Activated CD4-positive, alpha-beta T cell treated with anti-CD3 and anti-CD28 coated beads for 4 hours (primary cell): ENCODE measurements at regions not wholly inside any gene's neighbourhood (a gene's known extent, or its start where the extent isn't known, plus 50 kb on each side); places are given as distances from the start of the nearest gene placed in this dataset.

Source experiments
- DNase-seq, 2 donors: peaks; one replicate each; pipeline ENCODE4 v3.0.0-alpha.2; 2020

- DNase-seq = no peak
Observed at GRCh38 chr7:118028226-118028625, 155.0 kb upstream of the CTTNBP2 start.

GRCh38 chr7:118029826-118030422, 154.0 kb upstream of the LSM8 start:
- no peak for DNase-seq

- DNase-seq = no peak
Observed at GRCh38 chr7:118033273-118033672, 150.7 kb upstream of the LSM8 start.

- no peak for DNase-seq
Observed at GRCh38 chr7:118039963-118040489, 143.9 kb upstream of the LSM8 start.

- DNase-seq = no peak
Observed at GRCh38 chr7:118040562-118040961, 143.4 kb upstream of the LSM8 start.

GRCh38 chr7:118041251-118041878, 142.6 kb upstream of the LSM8 start:
- no peak for DNase-seq

- no peak for DNase-seq
Observed at GRCh38 chr7:118045629-118046028, 138.3 kb upstream of the LSM8 start.

GRCh38 chr7:118046086-118046485, 137.9 kb upstream of the LSM8 start:
- DNase-seq = no peak

- DNase-seq = no peak
Observed at GRCh38 chr7:118046801-118047200, 137.2 kb upstream of the LSM8 start.

- no peak for DNase-seq
Observed at GRCh38 chr7:118052336-118052735, 131.6 kb upstream of the LSM8 start.

- no peak for DNase-seq
Observed at GRCh38 chr7:118053353-118053752, 130.6 kb upstream of the LSM8 start.

- DNase-seq = no peak
Observed at GRCh38 chr7:118054529-118054928, 129.4 kb upstream of the LSM8 start.

GRCh38 chr7:118055647-118056046, 128.3 kb upstream of the LSM8 start:
- no peak for DNase-seq

- no peak for DNase-seq
Observed at GRCh38 chr7:118057404-118057803, 126.6 kb upstream of the LSM8 start.

GRCh38 chr7:118059209-118059608, 124.8 kb upstream of the LSM8 start:
- no peak for DNase-seq

GRCh38 chr7:118060692-118061091, 123.3 kb upstream of the LSM8 start:
- DNase-seq = no peak

GRCh38 chr7:118061386-118061785, 122.6 kb upstream of the LSM8 start:
- no peak for DNase-seq

- no peak for DNase-seq
Observed at GRCh38 chr7:118072893-118073674, 110.9 kb upstream of the LSM8 start.

GRCh38 chr7:118075936-118076335, 108.0 kb upstream of the LSM8 start:
- no peak for DNase-seq

GRCh38 chr7:118076564-118076963, 107.4 kb upstream of the LSM8 start:
- no peak for DNase-seq

- no peak for DNase-seq
Observed at GRCh38 chr7:118078015-118078414, 105.9 kb upstream of the LSM8 start.

- DNase-seq = no peak
Observed at GRCh38 chr7:118079369-118079768, 104.6 kb upstream of the LSM8 start.

GRCh38 chr7:118080947-118081346, 103.0 kb upstream of the LSM8 start:
- DNase-seq = peak; percentile 4 to 5

- no peak for DNase-seq
Observed at GRCh38 chr7:118082506-118082905, 101.5 kb upstream of the LSM8 start.
